NCI-H1436 treated with DMSO at 0.1 percent for 48 hours (cell line): ENCODE measurements at regions not wholly inside any gene's neighbourhood (a gene's known extent, or its start where the extent isn't known, plus 50 kb on each side); places are given as distances from the start of the nearest gene placed in this dataset.
"Not testable (repeated sequence)": the region's sequence is repeated elsewhere in the genome, so short reads cannot be mapped to it uniquely, and the experiment has no call there.

Experiments used
- DNase-seq: peaks from one replicate; lab custom pipeline; 2025; lab: John Stamatoyannopoulos, UW

DNA sequence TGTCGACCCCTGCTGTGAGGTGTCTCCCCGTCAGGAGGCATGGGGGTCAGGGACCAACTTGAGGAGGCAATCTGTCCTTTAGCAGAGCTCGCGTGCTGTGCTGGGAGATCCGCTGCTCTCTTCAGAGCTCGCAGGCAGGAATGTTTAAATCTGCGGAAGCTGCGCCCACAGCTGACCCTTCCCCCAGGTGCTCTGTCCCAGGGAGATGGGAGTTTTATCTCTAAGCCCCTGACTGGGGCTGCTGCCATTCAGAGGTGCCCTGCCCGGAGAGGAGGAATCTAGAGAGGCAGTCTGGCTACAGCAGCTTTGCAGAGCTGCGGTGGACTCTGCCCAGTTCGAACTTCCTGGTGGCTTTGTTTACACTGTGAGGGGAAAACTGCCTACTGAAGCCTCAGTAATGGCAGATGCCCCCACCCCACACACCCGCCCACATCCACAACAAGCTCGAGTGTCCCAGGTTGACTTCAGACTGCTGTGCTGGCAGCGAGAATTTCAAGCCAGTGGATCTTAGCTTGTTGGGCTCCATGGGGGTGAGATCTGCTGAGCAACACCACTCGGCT lies 133.1 kb downstream of the CENPC start:
- DNase-seq, result not testable (repeated sequence)

DNA sequence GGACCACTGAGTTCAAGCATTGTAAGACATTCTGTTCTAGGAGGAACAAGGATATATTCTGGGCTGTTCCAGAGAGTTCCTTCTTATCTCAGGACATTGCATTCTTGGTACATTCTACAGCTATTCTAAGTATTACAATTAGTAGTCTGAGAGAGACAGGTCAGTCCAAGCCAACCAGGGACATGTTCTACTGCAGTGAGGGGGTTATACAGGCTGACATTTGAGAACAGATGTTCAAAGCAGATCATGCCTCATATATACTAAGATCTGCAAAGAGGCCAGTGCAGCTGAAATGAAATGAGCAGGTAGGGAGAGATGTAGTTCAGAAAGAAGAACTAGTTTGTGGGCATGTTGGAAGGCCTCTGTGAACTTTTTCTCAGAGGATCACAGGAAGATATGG lies 142.0 kb downstream of the CENPC start:
- DNase-seq, result no peak

DNA sequence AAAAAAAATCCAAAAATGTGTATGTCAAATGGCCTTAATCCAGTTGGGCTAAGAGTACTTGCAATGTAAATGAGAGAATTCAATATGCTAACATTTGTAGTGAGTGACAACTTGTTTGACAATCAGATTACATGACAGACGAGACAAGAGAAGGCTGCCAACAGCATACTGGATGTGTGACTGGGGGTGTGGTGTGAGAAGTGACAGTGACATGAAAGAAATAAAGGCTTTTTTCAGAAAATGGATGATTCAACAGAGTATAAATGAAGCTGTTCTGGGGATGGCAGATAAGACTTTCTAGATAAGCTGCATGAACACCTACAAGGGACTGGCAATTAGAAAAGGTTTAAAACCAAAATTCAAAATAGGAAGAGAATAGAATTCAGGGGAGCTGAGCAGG lies 143.4 kb downstream of the CENPC start:
- no peak for DNase-seq

DNA sequence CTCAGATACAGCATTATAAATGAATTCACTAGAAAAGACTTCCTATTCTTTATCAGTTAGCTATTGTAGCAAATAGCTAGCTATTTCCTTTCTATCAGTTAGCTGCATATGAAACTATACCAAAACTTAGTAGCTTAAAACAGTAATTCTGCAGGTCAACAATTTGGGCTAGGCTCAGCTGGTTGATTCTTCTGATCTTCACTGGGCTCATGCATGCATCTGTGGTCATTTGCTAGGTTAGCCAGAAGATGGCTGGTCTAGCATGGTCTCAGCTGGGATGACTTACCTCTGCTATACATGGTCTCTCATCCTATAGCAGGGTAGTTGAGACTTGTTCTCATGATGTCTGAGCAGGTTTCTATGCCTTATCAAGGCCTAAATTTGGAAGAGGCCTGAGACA lies 147.4 kb downstream of the CENPC start:
- DNase-seq, result no peak

DNA sequence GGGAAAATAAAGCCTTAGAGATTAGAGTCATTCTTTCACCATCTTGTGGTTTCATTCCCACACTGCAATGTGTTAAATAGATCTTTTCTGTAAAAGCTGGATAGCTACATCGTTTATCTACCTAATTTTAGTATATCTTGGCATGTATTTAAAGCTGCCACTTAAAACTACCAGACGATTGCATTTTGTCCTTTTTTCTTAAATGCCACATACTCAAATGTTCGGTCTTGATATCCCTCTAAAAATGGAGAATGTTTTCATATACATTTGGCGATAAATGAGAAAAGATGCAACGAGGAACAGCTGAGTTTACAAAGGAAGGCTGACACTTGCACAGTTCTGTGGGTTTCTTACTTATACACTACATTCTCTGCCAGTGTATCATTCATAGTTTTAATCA lies 148.3 kb downstream of the CENPC start:
- DNase-seq, result no peak

DNA sequence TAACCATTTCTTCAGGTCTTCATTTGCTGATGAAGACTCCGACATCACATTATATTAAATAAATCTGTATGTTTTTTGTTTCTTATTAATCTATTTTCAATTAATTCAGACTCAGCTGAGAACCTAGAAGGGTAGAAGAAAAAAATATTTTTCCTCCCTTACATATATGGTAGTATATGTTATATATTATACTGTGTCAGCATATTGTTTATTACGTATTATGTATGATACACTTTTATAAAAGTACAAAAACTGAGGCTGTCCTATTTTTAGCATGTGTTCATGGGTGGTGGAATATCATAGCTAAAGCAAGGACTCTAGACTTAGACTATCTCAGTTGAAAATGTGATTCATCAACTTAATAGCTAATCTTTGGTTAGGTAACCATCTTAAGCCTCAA lies 149.3 kb downstream of the CENPC start:
- DNase-seq, result no peak

DNA sequence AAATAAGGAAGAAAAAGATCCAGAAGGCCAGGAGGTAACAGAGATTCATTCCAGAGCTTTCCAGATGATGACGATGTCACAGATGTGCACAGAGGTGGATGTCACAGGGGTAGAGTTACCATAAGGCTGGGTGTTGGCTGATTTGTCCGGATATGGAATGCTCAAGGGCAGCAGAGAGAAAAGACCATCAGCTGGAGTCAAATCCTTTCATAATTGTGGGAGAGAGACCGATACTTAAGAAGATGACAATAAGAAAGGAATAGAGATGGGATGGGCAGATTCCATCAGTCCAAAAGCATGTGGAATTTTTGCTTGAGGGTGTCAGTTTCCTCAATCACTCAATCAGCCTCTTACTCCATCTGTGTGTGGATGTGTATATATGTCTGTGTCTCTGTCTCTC lies 150.4 kb downstream of the CENPC start:
- DNase-seq, result no peak

DNA sequence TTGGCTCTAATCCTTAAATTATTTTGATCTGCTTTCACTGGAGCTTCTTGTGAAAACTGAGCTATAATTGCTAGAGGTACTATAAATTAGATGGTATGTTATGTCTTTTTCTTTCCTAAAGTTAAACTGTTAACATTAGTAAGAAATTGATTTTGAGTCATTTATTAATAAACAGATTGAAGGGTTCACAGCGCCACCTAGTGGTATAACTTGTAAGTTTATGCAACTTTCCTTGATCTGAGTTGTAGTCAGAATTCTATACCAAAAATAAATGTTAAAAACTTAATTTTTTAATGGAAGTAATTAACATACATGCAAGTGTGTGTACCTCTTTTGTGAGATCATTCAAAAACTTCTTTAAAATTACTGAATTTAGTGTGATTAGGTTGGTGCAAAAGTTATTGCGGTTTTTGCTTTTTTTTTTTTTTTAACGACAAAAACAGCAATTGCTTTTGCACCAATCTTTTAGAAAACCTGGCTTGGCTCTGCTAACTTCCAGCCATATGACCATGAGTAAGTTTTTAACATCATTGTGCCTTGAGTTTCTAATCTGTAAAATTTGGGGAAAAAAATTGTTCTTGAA lies 151.5 kb downstream of the CENPC start:
- no peak for DNase-seq

DNA sequence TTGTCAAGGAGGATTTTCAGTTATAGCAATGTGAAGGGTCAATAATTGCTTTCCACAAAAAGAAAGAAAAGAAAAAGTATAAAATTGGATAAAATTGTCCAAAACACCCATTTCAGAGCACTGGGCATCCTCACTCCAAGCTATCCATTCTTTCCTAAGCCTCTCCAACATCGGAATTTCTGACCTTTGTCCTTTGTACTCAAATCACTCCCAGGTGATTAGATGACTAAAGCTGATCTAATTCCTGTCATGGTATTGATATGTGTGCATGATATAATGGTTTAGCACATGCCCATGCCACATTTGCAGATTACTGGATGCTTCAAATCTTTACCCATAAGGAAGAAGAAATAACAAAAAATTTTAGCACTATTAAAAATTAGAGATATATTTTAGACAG lies 152.3 kb downstream of the CENPC start:
- DNase-seq, result no peak

DNA sequence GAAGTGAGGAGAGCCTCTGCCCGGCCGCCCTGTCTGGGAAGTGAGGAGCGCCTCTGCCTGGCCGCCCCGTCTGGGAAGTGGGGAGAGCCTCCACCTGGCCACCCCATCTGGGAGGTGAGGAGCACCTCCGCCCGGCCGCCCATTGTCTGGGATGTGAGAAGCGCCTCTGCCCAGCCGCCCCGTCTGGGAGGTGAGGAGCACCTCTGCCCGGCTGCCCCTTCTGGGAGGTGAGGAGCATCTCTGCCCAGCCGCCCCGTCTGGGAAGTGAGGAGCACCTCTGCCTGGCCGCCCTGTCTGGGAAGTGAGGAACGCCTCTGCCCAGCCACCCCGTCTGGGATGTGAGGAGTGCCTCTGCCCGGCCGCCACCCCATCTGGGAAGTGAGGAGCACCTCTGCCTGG lies 163.9 kb downstream of the CENPC start:
- not testable (repeated sequence) for DNase-seq

DNA sequence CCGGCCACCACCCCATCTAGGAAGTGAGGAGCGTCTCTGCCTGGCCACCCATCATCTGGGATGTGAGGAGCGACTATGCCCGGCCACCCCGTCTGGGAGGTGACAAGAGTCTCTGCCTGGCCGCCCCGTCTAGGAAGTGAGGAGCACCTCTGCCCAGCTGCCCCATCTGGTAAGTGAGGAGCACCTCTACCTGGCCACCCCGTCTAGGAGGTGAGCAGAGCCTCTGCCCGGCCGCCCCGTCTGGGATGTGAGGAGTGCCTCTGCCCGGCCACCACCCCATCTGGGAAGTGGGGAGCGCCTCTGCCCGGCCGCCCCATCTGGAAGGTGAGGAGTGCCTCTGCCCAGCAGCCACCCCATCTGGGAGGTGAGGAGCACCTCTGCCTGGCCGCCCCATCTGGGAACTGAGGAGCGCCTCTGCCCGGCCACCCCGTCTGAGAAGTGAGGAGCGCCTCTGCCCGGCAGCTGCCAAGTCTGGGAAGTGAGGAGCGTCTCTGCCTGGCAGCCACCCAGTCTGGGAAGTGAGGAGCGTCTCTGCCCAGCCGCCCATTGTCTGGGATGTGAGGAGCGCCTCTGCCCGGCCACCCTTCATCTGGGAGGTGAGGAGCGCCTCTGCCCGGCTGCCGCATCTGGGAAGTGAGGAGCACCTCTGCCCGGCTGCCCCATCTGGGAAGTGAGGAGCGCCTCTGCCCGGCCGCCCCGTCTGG lies 164.4 kb downstream of the CENPC start:
- not testable (repeated sequence) for DNase-seq

DNA sequence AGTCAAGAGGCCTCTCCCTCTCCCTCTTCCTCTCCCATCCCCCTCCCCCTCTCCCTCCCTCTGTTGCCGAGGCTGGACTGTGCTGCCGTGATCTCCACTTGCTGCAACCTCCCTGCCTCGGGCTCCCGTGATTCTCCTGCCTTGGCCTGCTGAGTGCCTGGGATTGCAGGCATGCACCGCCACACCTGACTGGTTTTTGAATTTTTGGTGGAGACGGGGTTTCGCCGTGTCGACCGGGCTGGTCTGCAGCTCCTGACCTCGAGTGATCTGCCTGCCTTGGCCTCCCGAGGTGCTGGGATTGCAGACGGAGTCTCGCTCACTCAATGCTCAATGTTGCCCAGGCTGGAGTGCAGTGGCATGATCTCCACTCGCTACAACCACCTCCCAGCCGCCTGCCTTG lies 165.1 kb downstream of the CENPC start:
- DNase-seq, result no peak

DNA sequence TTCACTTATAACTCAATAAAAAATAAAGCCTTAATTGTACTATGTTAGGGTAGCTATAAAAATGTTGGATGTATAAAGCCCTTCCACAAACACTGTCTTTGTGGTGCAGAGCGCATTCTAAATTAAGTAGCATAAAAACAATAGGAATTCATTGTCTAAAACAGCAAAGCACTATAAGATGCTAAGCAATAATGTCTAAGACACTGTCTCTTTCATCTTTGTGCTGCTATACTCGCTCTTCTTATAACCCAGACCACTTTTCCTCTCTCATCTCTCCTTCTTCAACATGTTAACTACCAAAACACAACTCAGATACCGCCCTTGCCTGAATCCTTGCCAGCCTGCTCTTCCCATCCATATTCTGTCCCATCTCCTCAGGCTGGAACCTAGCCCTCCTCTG lies 170.0 kb downstream of the CENPC start:
- DNase-seq, result no peak

DNA sequence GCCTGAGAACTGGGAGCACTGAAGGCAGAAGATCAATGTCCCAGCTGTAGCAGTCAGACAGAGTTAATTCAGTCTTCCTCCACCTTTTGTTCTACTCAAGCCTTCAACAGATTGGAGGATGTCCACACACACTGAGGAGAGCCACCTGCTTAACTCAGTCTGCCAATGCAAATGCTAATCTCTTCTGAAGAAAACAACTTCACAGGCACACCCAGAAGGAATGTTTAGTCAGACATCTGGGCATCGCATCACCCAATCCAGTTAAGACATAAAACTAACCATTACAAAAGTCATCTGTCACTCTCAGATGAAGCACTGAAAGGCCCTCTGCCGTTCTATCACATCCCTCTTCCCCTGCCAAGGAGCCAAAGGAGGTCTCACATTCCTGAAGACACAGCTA lies 173.7 kb downstream of the CENPC start:
- no peak for DNase-seq

DNA sequence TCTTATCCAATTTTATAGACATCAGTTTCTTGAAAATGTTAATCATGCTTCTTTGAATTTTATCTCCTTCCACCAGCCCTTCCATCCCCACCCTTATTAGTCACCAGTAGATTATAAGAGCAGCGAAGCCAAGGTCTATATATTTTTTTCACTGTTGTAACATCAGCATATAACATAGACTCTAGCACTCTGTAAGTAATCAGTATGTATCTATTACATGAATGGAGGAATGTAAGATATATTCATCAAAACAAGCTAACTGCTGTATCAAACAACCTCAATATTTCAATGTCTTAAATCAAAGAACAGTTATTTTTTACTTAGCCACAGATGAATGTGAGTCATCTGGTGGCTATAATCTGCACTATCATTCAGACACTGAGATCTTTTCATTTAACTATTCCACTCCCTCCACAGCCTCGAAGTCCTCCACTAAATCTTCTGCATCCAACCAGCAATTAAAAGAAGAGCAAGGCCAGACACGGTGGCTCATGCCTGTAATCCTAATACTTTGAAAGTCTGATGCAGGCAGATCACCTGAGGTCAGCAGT lies 178.9 kb downstream of the CENPC start:
- no peak for DNase-seq

DNA sequence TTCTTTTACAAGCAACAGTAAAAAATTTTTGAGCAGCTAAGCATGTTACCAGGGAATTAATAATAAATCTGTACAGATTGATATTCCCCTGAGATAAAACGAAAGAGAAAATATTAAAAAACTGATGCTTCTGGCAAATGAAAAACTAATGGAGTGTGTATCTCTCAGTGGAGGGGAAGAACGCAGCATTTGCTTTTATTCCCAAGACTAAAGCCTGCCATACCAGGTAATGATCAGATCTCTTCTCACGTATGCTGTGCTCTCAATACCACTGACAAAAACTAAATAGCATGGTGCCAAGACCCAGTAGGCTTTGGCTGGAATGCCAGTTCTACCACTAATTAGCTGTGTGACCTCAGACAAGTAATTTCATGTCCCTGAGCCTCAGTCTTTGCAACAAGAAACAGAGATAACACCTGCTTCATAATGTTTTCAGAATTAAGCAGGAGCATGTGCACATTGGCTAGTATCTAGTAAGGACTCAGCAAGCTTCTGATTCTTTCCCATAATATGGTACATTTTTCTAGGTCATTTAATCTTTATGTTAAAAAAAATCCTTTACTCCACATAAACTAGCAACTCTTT lies 179.6 kb downstream of the CENPC start:
- DNase-seq, result no peak

DNA sequence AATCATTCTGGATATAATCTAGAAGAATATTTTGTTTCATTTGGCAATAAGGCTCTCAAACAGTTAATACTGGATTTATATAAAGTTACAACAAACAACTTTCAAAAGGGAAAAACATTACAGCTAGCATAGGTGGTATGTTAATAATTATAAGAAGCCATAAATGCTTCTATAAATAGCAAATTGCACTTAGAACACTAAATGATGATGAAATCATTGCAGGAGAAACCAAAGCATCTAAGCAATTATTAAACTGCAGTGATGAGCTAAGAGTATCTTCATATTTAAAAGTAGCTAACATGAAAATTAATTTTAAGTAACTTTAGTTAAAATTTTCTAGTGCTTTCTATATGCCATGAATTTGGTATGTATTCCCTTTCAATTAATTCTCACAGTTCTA lies 189.5 kb downstream of the CENPC start:
- DNase-seq, result no peak

DNA sequence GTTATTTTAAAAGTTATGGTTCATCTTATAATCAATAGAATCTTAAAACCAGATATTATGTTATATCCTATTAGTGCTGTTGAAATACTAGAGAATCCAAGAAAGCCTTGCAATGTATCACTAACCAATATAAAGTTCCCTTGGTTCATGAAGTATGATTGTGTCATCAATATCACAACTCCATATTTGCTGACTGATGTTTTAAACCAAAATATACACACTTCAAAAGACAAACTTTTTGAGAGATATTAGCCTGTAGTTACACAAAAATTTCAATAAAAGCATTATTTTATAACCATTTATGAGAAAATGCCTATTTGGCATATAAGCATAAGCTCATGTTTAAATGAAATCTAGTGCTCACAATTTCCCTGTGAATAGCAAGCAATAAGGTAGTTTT lies 198.6 kb downstream of the CENPC start:
- no peak for DNase-seq

DNA sequence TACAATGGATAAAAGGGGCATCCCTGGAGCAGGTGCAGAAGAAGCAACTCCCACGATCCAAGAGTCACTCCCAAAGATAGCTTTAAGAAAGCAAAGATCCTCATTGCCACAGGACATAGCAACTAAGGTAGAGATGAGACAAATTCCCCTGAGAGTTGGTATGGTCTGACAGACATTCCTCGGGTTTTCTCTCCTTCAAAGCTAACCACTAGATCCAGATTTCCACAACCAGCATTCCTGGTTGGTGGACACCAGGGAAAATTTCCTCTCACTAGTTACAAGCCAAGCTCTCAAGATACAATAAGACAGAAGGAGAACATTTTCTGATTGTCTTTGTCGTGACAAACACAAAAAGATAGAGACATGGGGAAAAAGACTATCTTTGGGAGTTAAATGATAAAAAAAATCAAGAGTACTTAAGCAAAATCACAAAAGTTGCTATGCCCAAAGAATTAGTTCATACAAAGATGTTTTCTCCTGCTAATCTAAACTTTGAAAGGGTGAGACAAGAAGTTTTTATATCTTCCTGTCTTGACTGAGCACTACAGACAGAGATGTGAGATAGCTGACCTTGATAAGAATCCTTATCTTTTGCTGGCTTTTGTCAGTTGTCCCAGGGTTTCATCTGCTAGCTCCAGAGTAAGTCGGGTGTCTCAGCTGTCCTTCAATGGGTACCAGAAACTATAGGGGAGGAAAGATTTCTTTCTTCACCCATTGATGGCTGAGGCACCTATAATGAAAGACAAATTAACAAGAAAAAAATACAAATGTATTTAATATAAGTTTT lies 200.5 kb downstream of the CENPC start:
- no peak for DNase-seq

DNA sequence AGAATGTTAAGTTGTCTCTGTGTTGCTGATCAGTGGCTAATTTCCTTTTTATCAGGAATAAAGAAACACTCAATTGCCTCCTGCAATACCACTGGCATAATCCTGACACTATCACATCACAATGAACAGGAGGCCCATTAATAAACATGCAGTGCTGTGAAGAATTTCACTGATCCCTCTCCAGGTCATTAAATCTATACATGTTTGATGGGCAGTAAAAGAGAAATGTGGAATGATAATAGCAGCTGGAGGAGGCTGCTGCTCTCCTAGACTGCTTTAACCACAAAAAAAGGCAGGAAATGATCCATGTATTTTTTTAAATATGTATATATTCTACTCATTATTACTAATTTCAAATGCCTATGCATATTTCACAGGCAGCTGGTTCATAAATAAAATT lies 202.1 kb downstream of the CENPC start:
- no peak for DNase-seq

DNA sequence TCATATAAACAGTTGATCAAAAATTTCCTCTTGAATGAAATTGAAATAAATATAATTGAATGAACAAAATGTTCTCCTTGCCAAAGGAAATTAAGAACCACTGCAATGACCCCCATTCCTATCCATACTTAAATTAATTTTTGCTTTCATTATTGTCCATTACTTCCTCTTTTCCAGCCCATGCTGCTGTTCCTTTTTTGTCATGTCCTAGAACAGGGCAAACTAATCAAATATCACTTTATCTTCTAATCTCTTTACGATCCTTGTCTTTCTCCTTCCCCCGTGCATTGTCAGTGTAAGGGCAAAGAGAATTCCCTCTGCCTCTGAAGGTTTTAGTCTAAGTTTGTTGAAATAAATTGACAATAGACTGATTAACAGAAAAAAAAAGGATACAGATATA lies 203.0 kb downstream of the CENPC start:
- DNase-seq, result no peak

DNA sequence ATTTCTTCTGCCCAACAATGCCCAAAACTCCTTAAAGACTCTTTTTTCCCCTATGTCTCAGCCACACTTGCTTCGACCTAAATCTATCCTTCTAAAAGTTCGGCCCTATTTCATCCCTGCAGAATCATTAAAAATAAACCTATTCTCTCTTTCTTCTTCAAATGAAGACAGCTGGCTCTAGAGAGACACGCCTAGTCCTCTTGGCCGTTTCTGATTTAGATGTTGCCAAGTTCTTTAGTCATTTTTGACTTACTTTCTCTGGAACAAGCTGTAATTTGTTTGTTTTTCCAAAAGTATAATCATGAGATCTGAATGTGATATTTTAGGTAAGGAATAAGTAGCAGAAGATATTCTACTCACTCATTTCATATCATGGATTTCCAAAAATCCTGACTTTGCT lies 211.6 kb downstream of the CENPC start:
- no peak for DNase-seq
